ENCODE measurements at regions not wholly inside any gene's neighbourhood (a gene's known extent, or its start where the extent isn't known, plus 50 kb on each side); places are given as distances from the start of the nearest gene placed in this dataset.

- H3K27me3 ChIP-seq: no peaks in the 10 kb centered on the region
- H3K9me3 ChIP-seq: peaks cover 0 to 6% of the 10 kb centered on the region in 2 donors
- no peak for TF ChIP-seq CTCF (IDR thresholded peaks at IDR 0.05)
- H3K27ac ChIP-seq: no peak overlapping the region
- no peaks in the 10 kb centered on the region for H3K4me1 ChIP-seq
- DNase-seq (ENCODE audit: low spot score): no peak
- no peaks in the 10 kb centered on the region for H3K36me3 ChIP-seq
- H3K4me3 ChIP-seq: no peak overlapping the region
Observed at GRCh38 chr5:166648736-166649135, 1642.7 kb upstream of the WWC1 start.

- DNase-seq (ENCODE audit: low spot score): no peak
- no peak overlapping the region for H3K4me3 ChIP-seq
- no peak for TF ChIP-seq CTCF (IDR thresholded peaks at IDR 0.05)
Observed at GRCh38 chr5:166649676-166650075, 1641.8 kb upstream of the WWC1 start.

GRCh38 chr5:166651234-166651633 lies 1640.2 kb upstream of the WWC1 start:
- Histone ChIP-seq H3K36me3 (no peaks in the 10 kb centered on the region), H3K27ac (no peak overlapping the region), H3K4me3 (no peak overlapping the region), H3K4me1 (no peaks in the 10 kb centered on the region), H3K27me3 (no peaks in the 10 kb centered on the region), H3K9me3 (peaks cover 0 to 9% of the 10 kb centered on the region in 2 donors)
- DNase-seq (ENCODE audit: low spot score): no peak
- TF ChIP-seq CTCF (IDR thresholded peaks at IDR 0.05): no peak

More at GRCh38 chr5:166649676-166650075, 1641.8 kb upstream of the WWC1 start:
- Histone ChIP-seq H3K27ac (no peak overlapping the region), H3K36me3 (no peaks in the 10 kb centered on the region), H3K9me3 (peaks cover 0 to 9% of the 10 kb centered on the region in 2 donors), H3K27me3 (no peaks in the 10 kb centered on the region), H3K4me1 (no peaks in the 10 kb centered on the region)

GRCh38 chr5:166671811-166672210 lies 1619.6 kb upstream of the WWC1 start:
- Histone ChIP-seq H3K36me3 (no peaks in the 10 kb centered on the region), H3K27me3 (no peaks in the 10 kb centered on the region), H3K27ac (no peak overlapping the region), H3K9me3 (no peaks in the 10 kb centered on the region), H3K4me3 (no peak overlapping the region), H3K4me1 (no peaks in the 10 kb centered on the region)
- TF ChIP-seq CTCF (IDR thresholded peaks at IDR 0.05): no peak
- no peak for DNase-seq (ENCODE audit: low spot score)

GRCh38 chr5:166672431-166672830 lies 1619.0 kb upstream of the WWC1 start:
- no peak for TF ChIP-seq CTCF (IDR thresholded peaks at IDR 0.05)
- DNase-seq (ENCODE audit: low spot score): no peak
- H3K4me3 ChIP-seq: no peak overlapping the region
- no peak overlapping the region for H3K27ac ChIP-seq
- H3K36me3 ChIP-seq: no peaks in the 10 kb centered on the region
- H3K4me1 ChIP-seq: no peaks in the 10 kb centered on the region
- H3K9me3 ChIP-seq: no peaks in the 10 kb centered on the region
- H3K27me3 ChIP-seq: no peaks in the 10 kb centered on the region

GRCh38 chr5:166677891-166678290 lies 1613.6 kb upstream of the WWC1 start:
- H3K9me3 ChIP-seq: no peaks in the 10 kb centered on the region
- no peak for TF ChIP-seq CTCF (IDR thresholded peaks at IDR 0.05)

More at GRCh38 chr5:166677891-166678290, 1613.6 kb upstream of the WWC1 start:
- H3K36me3 ChIP-seq: no peaks in the 10 kb centered on the region
- DNase-seq (ENCODE audit: low spot score): no peak
- H3K27ac ChIP-seq: no peak overlapping the region
- no peaks in the 10 kb centered on the region for H3K4me1 ChIP-seq
- no peaks in the 10 kb centered on the region for H3K27me3 ChIP-seq
- H3K4me3 ChIP-seq: no peak overlapping the region
